Muscle layer of colon (tissue), 2 donors: ENCODE measurements at regions not wholly inside any gene's neighbourhood (a gene's known extent, or its start where the extent isn't known, plus 50 kb on each side); places are given as distances from the start of the nearest gene placed in this dataset.

Experiments
- H3K27ac ChIP-seq: one replicate; pipeline ENCODE4 v1.7.0; 2013; ENCODE audit warnings: low read depth, mild to moderate bottlenecking, low read length, moderate library complexity
- H3K27me3 ChIP-seq, 2 donors: one replicate each; pipeline ENCODE4 v1.7.0; 2013; ENCODE audit warnings: low read length in 2 of 2, mild to moderate bottlenecking in 2 of 2; ENCODE audit not compliant: insufficient read depth in 2 of 2, control insufficient read depth in 1 of 2
- H3K36me3 ChIP-seq: one replicate; pipeline ENCODE4 v1.7.0; 2013; ENCODE audit warnings: mild to moderate bottlenecking, low read length; ENCODE audit not compliant: insufficient read depth
- H3K4me1 ChIP-seq: one replicate; pipeline ENCODE4 v1.7.0; 2013; ENCODE audit warnings: mild to moderate bottlenecking, low read length; ENCODE audit not compliant: insufficient read depth
- H3K4me3 ChIP-seq, 2 donors: one replicate each; pipeline ENCODE4 v1.7.0; 2013; ENCODE audit warnings: low read length in 2 of 2, low read depth in 1 of 2, mild to moderate bottlenecking in 1 of 2, moderate library complexity in 1 of 2
- H3K9ac ChIP-seq: one replicate; pipeline ENCODE4 v1.7.0; 2013; ENCODE audit warnings: low read length
- H3K9me3 ChIP-seq: one replicate; pipeline ENCODE4 v1.7.0; 2013; ENCODE audit warnings: mild to moderate bottlenecking, low read length
- donor health status: abdominal sarcoma.
- donor health status: Adenocarcinoma of cecum.

- Histone ChIP-seq H3K9ac (no peak overlapping the region), H3K36me3 (no peaks in the 10 kb centered on the region), H3K9me3 (no peaks in the 10 kb centered on the region), H3K27ac (no peak overlapping the region), H3K4me1 (no peaks in the 10 kb centered on the region), H3K27me3 (no peaks in the 10 kb centered on the region), H3K4me3 (no peak overlapping the region)
These were observed 50.6 kb upstream of the ZNF385D start for GRCh38 chr3:21801631-21802030.

GRCh38 chr3:21803604-21804003 lies 52.6 kb upstream of the ZNF385D start:
- Histone ChIP-seq H3K36me3 (no peaks in the 10 kb centered on the region), H3K4me1 (no peaks in the 10 kb centered on the region), H3K9ac (no peak overlapping the region), H3K4me3 (no peak overlapping the region), H3K9me3 (no peaks in the 10 kb centered on the region), H3K27ac (no peak overlapping the region), H3K27me3 (no peaks in the 10 kb centered on the region)

- Histone ChIP-seq H3K9ac (no peak overlapping the region), H3K27me3 (no peaks in the 10 kb centered on the region), H3K9me3 (no peaks in the 10 kb centered on the region), H3K27ac (no peak overlapping the region), H3K4me1 (no peaks in the 10 kb centered on the region), H3K36me3 (no peaks in the 10 kb centered on the region), H3K4me3 (no peak overlapping the region)
These were observed 53.3 kb upstream of the ZNF385D start for GRCh38 chr3:21804330-21804729.

- H3K36me3 ChIP-seq: no peaks in the 10 kb centered on the region
- no peak overlapping the region for H3K4me3 ChIP-seq
- no peak overlapping the region for H3K27ac ChIP-seq
- no peaks in the 10 kb centered on the region for H3K27me3 ChIP-seq
- no peak overlapping the region for H3K9ac ChIP-seq
- no peaks in the 10 kb centered on the region for H3K4me1 ChIP-seq
- H3K9me3 ChIP-seq: no peaks in the 10 kb centered on the region
These were observed 55.7 kb upstream of the ZNF385D start for GRCh38 chr3:21806733-21807132.

- Histone ChIP-seq H3K4me1 (no peaks in the 10 kb centered on the region), H3K9me3 (no peaks in the 10 kb centered on the region), H3K36me3 (no peaks in the 10 kb centered on the region), H3K9ac (no peak overlapping the region), H3K4me3 (no peak overlapping the region), H3K27me3 (no peaks in the 10 kb centered on the region), H3K27ac (no peak overlapping the region)
These were observed 74.7 kb upstream of the ZNF385D start for GRCh38 chr3:21825684-21826083.

- Histone ChIP-seq H3K27ac (no peak overlapping the region), H3K36me3 (no peaks in the 10 kb centered on the region), H3K9ac (no peak overlapping the region), H3K9me3 (no peaks in the 10 kb centered on the region), H3K27me3 (no peaks in the 10 kb centered on the region), H3K4me3 (no peak overlapping the region), H3K4me1 (no peaks in the 10 kb centered on the region)
These were observed 75.4 kb upstream of the ZNF385D start for GRCh38 chr3:21826416-21826815.

GRCh38 chr3:21830541-21830940 lies 79.5 kb upstream of the ZNF385D start:
- no peak overlapping the region for H3K27ac ChIP-seq
- H3K27me3 ChIP-seq: no peaks in the 10 kb centered on the region
- H3K4me3 ChIP-seq: no peak overlapping the region
- no peaks in the 10 kb centered on the region for H3K36me3 ChIP-seq
- no peak overlapping the region for H3K9ac ChIP-seq
- H3K9me3 ChIP-seq: no peaks in the 10 kb centered on the region
- no peaks in the 10 kb centered on the region for H3K4me1 ChIP-seq

- Histone ChIP-seq H3K4me1 (no peaks in the 10 kb centered on the region), H3K9ac (no peak overlapping the region), H3K36me3 (no peaks in the 10 kb centered on the region), H3K9me3 (no peaks in the 10 kb centered on the region), H3K27ac (no peak overlapping the region), H3K4me3 (no peak overlapping the region), H3K27me3 (no peaks in the 10 kb centered on the region)
These were observed 84.3 kb upstream of the ZNF385D start for GRCh38 chr3:21835264-21835663.

- no peaks in the 10 kb centered on the region for H3K9me3 ChIP-seq
- no peaks in the 10 kb centered on the region for H3K36me3 ChIP-seq
- no peaks in the 10 kb centered on the region for H3K4me1 ChIP-seq
- no peak overlapping the region for H3K27ac ChIP-seq
- H3K9ac ChIP-seq: no peak overlapping the region
- H3K27me3 ChIP-seq: no peaks in the 10 kb centered on the region
- no peak overlapping the region for H3K4me3 ChIP-seq
These were observed 85.2 kb upstream of the ZNF385D start for GRCh38 chr3:21836227-21836626.

GRCh38 chr3:21839176-21839575 lies 88.2 kb upstream of the ZNF385D start:
- no peaks in the 10 kb centered on the region for H3K9me3 ChIP-seq
- no peaks in the 10 kb centered on the region for H3K4me1 ChIP-seq
- no peaks in the 10 kb centered on the region for H3K36me3 ChIP-seq
- no peak overlapping the region for H3K9ac ChIP-seq
- H3K4me3 ChIP-seq: no peak overlapping the region
- no peaks in the 10 kb centered on the region for H3K27me3 ChIP-seq
- no peak overlapping the region for H3K27ac ChIP-seq

GRCh38 chr3:21839592-21839991 lies 88.6 kb upstream of the ZNF385D start:
- no peaks in the 10 kb centered on the region for H3K36me3 ChIP-seq
- H3K4me1 ChIP-seq: no peaks in the 10 kb centered on the region
- no peak overlapping the region for H3K4me3 ChIP-seq
- no peaks in the 10 kb centered on the region for H3K27me3 ChIP-seq
- H3K27ac ChIP-seq: no peak overlapping the region
- no peak overlapping the region for H3K9ac ChIP-seq
- no peaks in the 10 kb centered on the region for H3K9me3 ChIP-seq

- Histone ChIP-seq H3K4me3 (no peak overlapping the region), H3K9me3 (no peaks in the 10 kb centered on the region), H3K4me1 (no peaks in the 10 kb centered on the region), H3K36me3 (no peaks in the 10 kb centered on the region), H3K27ac (no peak overlapping the region), H3K9ac (no peak overlapping the region), H3K27me3 (no peaks in the 10 kb centered on the region)
These were observed 96.0 kb upstream of the ZNF385D start for GRCh38 chr3:21847005-21847404.
